HAP-1 (cell line): ENCODE measurements at regions not wholly inside any gene's neighbourhood (a gene's known extent, or its start where the extent isn't known, plus 50 kb on each side); places are given as distances from the start of the nearest gene placed in this dataset.

ENCODE experiments used
- DNase-seq, 2 experiments: peaks; one replicate each; pipeline ENCODE4 v3.0.0-alpha.2; 2016 to 2020; ENCODE audit warnings: low spot score in 2 of 2
- H3K27me3 ChIP-seq: fragments of 250-450 bp; sonication (Bioruptor Pico); 2 replicates; pipeline ENCODE4 v1.5.1; 2020; ENCODE audit warnings: low read depth, mild to moderate bottlenecking, moderate library complexity
- H3K36me3 ChIP-seq: fragments of 250-450 bp; sonication (Bioruptor Pico); replicated peaks from 2 replicates; pipeline ENCODE4 v1.5.1; 2020; ENCODE audit warnings: mild to moderate bottlenecking
- H3K4me1 ChIP-seq: fragments of 250-450 bp; sonication (Bioruptor Pico); 2 replicates; pipeline ENCODE4 v1.5.1; 2020; ENCODE audit warnings: mild to moderate bottlenecking
- H3K4me3 ChIP-seq: fragments of 250-450 bp; sonication (Bioruptor Pico); 2 replicates; pipeline ENCODE4 v1.5.1; 2020; ENCODE audit warnings: mild to moderate bottlenecking, moderate library complexity
- H3K9me3 ChIP-seq: fragments of 250-450 bp; sonication (Bioruptor Pico); 2 replicates; pipeline ENCODE4 v1.5.1; 2020; ENCODE audit warnings: mild to moderate bottlenecking, moderate library complexity
- in situ Hi-C: fragments of 300-500 bp; cut with MboI; formaldehyde crosslinking; loops from 3 replicates; pipeline ENCODE4 v1.14.3; 2020; ENCODE audit warnings: low sequenced_read_pairs, inconsistent platforms, mixed read lengths

DNA sequence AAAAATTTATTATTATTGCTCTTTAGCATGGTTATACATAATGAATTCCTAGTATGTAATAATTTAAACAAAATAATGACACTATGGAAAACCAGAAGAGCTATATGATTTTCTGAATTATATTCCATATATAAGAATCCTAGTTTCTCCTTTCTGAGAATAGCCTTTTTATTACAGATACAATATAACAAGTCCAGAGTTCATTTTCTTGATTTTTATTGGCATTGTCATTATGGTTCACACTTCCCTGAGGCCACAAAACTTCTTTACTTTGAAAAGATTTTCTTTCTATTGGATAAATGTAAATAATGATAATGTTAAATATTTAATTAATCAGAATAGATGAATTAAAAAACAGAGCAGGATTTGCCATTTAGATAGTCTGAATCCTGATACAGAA is 362.3 kb upstream of the BCHE start:
- in situ Hi-C loops: no loop called here
- Histone ChIP-seq H3K4me3 (no peak overlapping the region), H3K9me3 (no peaks in the 10 kb centered on the region), H3K27me3 (no peaks in the 10 kb centered on the region), H3K36me3 (no peaks in the 10 kb centered on the region), H3K4me1 (no peaks in the 10 kb centered on the region)
- DNase-seq: no peak

DNA sequence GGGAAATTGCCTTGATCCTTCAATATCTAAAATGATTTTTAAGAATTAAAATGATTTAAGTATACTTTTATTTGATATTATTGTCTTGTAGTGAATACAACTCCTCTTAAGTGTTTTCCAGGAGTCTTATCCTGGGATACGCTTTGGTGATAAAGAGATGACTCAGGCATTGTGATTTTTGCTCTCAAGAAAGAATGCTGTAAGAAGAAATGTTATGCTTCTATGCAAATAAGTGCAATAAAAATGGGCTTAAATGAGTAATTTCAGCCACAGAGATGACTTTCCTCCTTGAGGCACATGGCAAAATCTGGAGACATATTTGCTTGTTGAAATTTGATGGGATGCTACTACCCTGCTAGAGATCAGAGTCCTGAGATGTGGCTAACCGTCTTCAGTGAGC is 358.6 kb upstream of the BCHE start:
- DNase-seq: no peak
- Histone ChIP-seq H3K27me3 (no peaks in the 10 kb centered on the region), H3K4me1 (no peaks in the 10 kb centered on the region), H3K4me3 (no peak overlapping the region), H3K9me3 (no peaks in the 10 kb centered on the region), H3K36me3 (no peaks in the 10 kb centered on the region)
- in situ Hi-C loops: no loop called here

DNA sequence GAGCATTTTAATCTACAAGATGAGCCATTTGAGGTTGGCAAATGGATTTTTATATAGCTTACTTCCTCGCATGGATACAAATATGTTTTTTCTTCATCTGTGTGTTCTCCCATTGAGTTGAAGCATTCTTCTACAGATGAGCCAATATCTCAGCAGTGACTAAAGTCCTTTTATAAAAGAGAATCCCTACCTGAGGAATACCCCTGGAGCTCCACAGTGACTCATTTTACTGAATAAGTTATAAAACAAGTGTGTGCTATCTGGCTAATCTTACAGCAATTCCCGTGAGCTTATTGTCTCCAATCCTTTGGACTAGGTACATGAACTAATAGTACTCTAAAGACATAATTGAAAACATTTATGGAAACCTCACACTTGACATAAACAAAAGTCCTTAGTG is 354.2 kb upstream of the BCHE start:
- DNase-seq: no peak
- in situ Hi-C loops: no loop called here
- no peaks in the 10 kb centered on the region for H3K4me1 ChIP-seq
- no peak overlapping the region for H3K4me3 ChIP-seq
- H3K27me3 ChIP-seq: no peaks in the 10 kb centered on the region
- no peaks in the 10 kb centered on the region for H3K9me3 ChIP-seq
- H3K36me3 ChIP-seq: no peaks in the 10 kb centered on the region

DNA sequence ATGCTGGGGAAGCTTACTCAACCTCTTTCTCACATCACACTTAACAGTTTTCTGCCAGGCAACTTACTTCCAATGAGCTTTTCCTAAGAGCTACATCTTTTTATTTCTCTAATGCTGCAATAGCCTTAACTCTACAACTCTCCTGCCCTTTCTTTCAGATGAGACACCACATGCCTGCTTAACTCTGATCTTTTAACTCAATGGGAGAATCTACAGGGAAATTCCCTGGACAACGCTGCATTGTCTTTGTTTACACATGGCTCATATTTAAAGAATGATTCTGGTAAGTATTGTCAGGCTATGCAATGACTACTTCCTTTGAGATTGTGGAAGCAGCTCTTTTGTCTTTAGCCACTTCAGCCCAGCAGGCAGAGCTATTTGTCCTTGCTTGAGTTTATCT is 353.1 kb upstream of the BCHE start:
- Histone ChIP-seq H3K9me3 (no peaks in the 10 kb centered on the region), H3K36me3 (no peaks in the 10 kb centered on the region), H3K27me3 (no peaks in the 10 kb centered on the region), H3K4me1 (no peaks in the 10 kb centered on the region), H3K4me3 (no peak overlapping the region)
- no peak for DNase-seq
- in situ Hi-C loops: no loop called here

DNA sequence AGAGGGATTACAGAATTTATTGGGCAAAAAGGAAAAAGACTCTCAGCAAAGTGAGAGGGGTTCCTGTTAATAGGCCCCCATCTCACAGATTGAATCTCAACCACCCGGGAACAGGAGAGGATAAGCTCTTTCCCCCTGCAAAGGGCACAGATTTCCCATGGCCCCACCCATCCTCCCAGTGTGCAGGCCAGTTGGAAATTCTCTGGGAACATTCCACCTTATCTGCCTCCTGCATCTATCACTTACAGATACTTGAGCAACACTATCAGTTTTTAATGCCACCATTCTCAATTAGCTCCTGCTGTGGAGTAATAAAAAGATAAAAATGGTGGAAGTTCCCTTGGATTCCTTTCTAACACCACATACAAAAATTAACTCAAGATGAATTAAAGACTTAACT is 350.0 kb upstream of the BCHE start:
- H3K4me1 ChIP-seq: no peaks in the 10 kb centered on the region
- H3K36me3 ChIP-seq: no peaks in the 10 kb centered on the region
- no peak for DNase-seq
- in situ Hi-C loops: no loop called here
- no peaks in the 10 kb centered on the region for H3K9me3 ChIP-seq
- H3K27me3 ChIP-seq: no peaks in the 10 kb centered on the region
- no peak overlapping the region for H3K4me3 ChIP-seq

DNA sequence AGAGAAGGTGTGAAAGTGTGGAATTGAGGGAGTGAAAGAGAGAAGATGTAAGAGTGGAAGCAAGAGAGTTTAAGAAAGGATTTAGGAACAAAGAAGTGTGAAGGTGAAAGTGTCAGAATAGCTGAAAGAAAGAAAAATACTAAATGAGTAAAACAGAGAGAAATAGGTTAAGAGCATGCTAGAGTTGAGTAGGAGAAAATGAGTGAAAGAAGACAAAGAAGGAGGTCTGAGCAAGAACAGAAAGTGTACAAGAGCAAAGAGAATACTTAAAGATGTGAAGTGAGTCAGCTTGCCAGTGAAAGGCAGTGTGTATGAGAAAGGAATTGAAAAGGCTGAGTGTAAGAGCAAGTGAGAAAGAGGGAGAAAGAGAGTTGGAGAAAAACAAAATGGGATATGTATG is 348.8 kb upstream of the BCHE start:
- in situ Hi-C loops: no loop called here
- Histone ChIP-seq H3K27me3 (no peaks in the 10 kb centered on the region), H3K4me1 (no peaks in the 10 kb centered on the region; the same call in 1 of the 2 replicates), H3K9me3 (no peaks in the 10 kb centered on the region), H3K36me3 (no peaks in the 10 kb centered on the region), H3K4me3 (no peak overlapping the region)
- DNase-seq: no peak

DNA sequence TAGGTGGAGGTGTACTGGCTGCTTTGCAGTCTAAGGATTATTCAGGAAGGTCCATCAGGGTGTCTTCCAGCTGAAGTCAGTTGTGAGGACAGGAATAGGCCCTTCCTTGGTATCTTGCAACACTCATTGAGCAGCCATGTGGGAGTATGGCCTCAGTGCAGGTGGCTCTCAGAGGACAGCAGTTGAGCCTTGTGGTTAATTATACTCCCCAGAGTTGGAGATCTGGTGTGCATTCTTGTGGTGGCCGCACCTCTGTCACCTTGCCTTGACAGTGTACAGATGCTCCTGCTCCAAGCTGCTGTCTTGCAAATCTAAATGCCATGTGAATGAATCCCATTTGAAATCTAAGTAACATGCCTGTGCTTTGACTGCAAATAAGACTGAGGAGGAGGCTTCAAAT is 339.9 kb upstream of the BCHE start:
- H3K27me3 ChIP-seq: no peaks in the 10 kb centered on the region
- H3K4me1 ChIP-seq: no peaks in the 10 kb centered on the region; the same call in 1 of the 2 replicates
- no peaks in the 10 kb centered on the region for H3K9me3 ChIP-seq
- DNase-seq: no peak
- H3K36me3 ChIP-seq: no peaks in the 10 kb centered on the region
- in situ Hi-C loops: no loop called here
- H3K4me3 ChIP-seq: no peak overlapping the region

DNA sequence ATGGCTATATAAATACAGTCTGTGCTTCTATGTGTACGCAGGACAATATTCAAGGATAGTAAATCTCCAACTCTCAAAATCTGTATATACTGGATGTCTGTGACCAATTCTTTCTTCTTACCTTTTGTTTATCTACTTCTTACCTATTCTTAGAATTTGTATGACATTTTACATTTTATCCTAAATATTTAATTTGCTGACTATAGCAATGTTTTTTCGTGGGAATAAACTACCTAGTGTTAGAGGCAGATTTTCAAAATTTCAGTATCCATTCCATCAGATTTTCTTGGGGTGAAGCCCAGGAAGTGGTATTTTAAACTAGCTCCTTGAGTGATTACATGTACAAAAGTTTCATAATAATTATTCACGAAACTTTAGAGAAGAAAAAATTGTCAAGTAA is 334.5 kb upstream of the BCHE start:
- in situ Hi-C loops: no loop called here
- no peaks in the 10 kb centered on the region for H3K9me3 ChIP-seq
- DNase-seq: no peak
- no peaks in the 10 kb centered on the region for H3K36me3 ChIP-seq
- no peak overlapping the region for H3K4me3 ChIP-seq
- H3K27me3 ChIP-seq: no peaks in the 10 kb centered on the region
- no peaks in the 10 kb centered on the region for H3K4me1 ChIP-seq

DNA sequence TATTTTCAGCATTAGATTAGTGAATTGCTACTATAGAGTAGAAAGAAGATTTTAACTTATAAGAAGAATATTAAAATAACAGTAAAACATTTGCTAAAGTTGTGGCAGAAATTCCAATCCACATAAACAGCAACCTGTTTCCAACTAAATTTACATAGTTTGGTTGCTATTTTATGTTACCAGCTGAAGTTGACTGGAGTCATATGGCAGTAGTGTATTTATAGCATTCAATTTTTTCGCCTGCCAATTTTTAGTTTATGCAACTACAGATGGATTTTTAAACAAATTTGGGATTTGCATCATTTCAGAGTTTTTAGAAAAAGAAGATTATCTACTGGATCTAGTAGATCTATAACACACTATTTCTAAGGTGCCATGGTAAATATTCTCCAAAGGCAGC is 332.5 kb upstream of the BCHE start:
- H3K27me3 ChIP-seq: no peaks in the 10 kb centered on the region
- in situ Hi-C loops: no loop called here
- no peaks in the 10 kb centered on the region for H3K4me1 ChIP-seq
- no peaks in the 10 kb centered on the region for H3K9me3 ChIP-seq
- DNase-seq: no peak
- no peaks in the 10 kb centered on the region for H3K36me3 ChIP-seq
- H3K4me3 ChIP-seq: no peak overlapping the region

DNA sequence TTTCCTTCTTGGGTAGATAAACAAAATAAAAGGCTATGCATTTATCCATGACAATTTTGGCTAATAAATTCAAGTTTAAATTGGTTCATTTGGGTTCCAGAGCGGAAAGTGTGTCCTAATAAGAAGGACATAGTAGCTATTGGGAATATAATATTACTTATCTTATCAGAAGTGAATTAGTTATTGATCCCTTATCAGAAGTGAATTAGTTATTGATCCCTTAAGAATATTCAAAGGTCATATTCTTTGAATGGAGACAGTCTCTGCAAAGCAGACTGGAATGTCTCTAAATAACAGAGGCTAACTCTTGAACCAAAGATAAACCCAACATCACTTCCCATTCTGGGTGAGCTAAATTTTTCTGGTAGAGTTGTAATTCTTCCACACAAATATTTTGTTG is 290.7 kb upstream of the BCHE start:
- H3K36me3 ChIP-seq: no peaks in the 10 kb centered on the region
- no peak for DNase-seq
- in situ Hi-C loops: no loop called here
- H3K27me3 ChIP-seq: no peaks in the 10 kb centered on the region
- H3K9me3 ChIP-seq: peaks cover 3% of the 10 kb centered on the region; the same call in 1 of the 2 replicates
- no peak overlapping the region for H3K4me3 ChIP-seq
- peaks cover 4% of the 10 kb centered on the region; the same call in 1 of the 2 replicates for H3K4me1 ChIP-seq

DNA sequence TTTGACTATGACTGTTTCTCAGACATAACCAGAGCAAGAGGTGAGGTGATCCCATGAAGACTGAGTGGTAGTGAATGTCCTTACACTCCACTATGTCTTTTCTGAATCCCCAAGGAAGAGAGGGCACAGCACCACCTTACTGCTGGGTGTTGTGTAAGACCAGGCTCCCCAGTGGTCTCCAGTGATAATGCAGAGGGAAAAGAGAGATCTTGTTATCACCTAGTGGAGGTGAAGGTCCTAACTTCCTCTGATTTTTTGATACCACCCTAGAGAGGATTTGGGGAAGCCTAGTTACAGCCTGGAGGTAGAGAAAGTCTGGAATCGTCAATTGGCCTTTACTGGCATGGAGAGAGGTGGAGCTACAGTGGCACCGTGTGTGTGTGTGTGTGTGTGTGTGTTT is 288.0 kb upstream of the BCHE start:
- Histone ChIP-seq H3K4me3 (no peak overlapping the region), H3K4me1 (peaks cover 5% of the 10 kb centered on the region; the same call in 1 of the 2 replicates), H3K9me3 (no peaks in the 10 kb centered on the region), H3K27me3 (no peaks in the 10 kb centered on the region), H3K36me3 (no peaks in the 10 kb centered on the region)
- in situ Hi-C loops: no loop called here
- no peak for DNase-seq

DNA sequence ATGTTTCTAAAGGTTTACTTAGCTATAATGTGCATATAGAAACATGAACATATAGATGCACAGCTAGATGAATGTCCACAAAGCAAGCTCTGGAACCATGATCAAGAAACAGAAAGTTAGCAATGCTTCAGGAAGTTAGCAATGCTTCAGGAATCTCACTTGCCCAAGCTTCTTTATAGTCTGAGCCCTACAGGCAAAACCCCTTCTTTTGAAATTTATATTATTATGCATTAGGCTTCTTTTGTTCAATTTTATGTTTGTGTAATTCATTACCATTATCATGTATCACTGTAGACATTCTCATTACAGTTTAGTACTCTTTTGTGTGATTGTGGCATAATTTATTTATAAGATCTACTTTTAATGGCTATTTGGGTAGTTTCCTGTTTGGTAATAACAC is 286.4 kb upstream of the BCHE start:
- in situ Hi-C loops: no loop called here
- peaks cover 5% of the 10 kb centered on the region; the same call in 1 of the 2 replicates for H3K4me1 ChIP-seq
- no peak overlapping the region for H3K4me3 ChIP-seq
- no peaks in the 10 kb centered on the region for H3K9me3 ChIP-seq
- DNase-seq: peak in 1 of 2 experiments; percentile 71
- H3K36me3 ChIP-seq: no peaks in the 10 kb centered on the region
- no peaks in the 10 kb centered on the region for H3K27me3 ChIP-seq

DNA sequence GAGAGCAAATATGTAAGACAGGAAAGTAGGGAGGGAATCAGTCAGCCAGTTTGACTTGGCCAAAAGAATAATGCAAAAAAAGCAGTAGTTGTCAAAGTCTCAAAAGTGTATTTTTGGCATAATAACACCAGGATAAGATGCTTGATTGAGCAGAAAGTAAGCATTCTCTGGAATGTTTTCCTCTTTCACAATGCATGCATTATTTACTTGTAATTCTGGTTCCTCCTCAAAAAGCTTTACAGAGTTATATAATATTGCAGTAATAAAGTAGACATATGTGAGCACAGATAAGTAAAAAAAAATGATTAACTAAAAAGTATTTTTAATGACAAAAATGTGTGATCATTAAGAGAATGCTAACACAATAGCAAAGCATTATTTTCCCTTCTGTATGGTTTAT is 285.9 kb upstream of the BCHE start:
- Histone ChIP-seq H3K9me3 (no peaks in the 10 kb centered on the region), H3K4me1 (peaks cover 5% of the 10 kb centered on the region; the same call in 1 of the 2 replicates), H3K4me3 (no peak overlapping the region), H3K27me3 (no peaks in the 10 kb centered on the region), H3K36me3 (no peaks in the 10 kb centered on the region)
- no peak for DNase-seq
- in situ Hi-C loops: no loop called here

DNA sequence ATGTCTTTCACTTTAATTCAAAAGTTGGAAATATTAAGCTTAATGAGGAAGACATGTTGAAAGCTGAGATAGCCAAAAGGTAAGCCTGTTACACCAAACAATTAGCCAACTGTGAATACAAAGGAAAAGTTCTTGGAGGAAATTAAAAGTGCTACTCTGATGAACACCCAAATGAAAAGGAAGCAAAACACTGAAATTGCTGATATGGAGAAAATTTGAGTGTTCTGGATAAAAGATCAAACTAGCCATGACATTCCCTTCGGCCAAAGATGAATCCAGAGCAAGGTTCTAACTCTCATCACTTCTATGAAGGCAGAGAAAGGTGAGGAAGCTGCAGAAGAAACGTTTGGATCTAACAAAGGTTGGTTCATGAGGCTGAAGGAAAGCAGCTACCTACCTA is 280.8 kb upstream of the BCHE start:
- DNase-seq: no peak

DNA sequence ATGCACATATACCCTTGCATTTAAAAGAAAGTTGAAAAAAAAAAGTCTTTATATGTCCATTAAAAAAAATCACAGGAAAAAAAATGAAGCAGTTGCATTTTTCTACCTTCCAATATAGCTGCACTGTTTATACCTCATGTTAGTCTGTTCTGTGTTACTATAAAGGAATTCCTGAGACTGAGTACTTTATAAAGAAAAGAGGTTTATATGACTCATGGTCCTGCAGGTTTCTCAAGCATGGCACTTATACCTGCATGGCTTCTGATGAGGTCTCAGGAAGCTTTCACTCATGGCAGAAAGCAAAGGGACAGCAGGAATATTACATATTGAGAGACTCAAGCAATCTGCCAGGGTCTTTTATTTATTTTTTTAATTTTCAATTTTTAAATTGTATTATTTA is 277.2 kb upstream of the BCHE start:
- H3K36me3 ChIP-seq: no peaks in the 10 kb centered on the region
- no peak for DNase-seq
- no peaks in the 10 kb centered on the region for H3K9me3 ChIP-seq
- H3K4me3 ChIP-seq: no peak overlapping the region
- in situ Hi-C loops: no loop called here
- no peaks in the 10 kb centered on the region for H3K4me1 ChIP-seq
- no peaks in the 10 kb centered on the region for H3K27me3 ChIP-seq

More for the DNA sequence above, 280.8 kb upstream of the BCHE start:
- peaks cover 1% of the 10 kb centered on the region; the same call in 1 of the 2 replicates for H3K4me1 ChIP-seq
- H3K9me3 ChIP-seq: no peaks in the 10 kb centered on the region
- H3K27me3 ChIP-seq: no peaks in the 10 kb centered on the region
- H3K36me3 ChIP-seq: no peaks in the 10 kb centered on the region
- in situ Hi-C loops: no loop called here
- H3K4me3 ChIP-seq: no peak overlapping the region
